ENCODE measurements at regions not wholly inside any gene's neighbourhood (a gene's known extent, or its start where the extent isn't known, plus 50 kb on each side); places are given as distances from the start of the nearest gene placed in this dataset.
"Not testable (repeated sequence)": the region's sequence is repeated elsewhere in the genome, so short reads cannot be mapped to it uniquely, and the experiment has no call there.

DNA sequence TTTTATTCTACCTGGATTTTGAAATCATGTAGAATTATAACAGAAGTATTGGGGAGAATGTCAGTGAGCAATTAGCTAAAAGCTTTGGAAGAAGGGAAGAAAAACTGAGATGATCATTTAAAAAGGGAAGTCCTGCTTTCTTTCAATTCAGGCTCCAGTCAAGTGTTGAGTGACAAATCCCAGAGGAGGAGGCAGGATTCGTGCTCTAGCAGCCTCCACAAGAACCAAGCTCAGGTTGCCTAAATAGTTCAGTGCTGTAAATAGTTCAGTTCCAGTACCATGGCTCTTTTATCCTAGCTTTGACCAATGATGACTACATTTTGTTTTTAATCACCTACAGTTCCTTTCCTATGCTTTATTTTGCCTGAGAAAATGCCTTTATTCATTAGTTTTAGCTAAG is 204.9 kb upstream of the NREP start:
- no peak overlapping the region for H3K4me3 ChIP-seq (ENCODE audit: low read length)
- ChIA-PET POLR2A (no interaction called here), CTCF (no interaction called here)
- no peak overlapping the region for H3K27ac ChIP-seq (ENCODE audit: low read depth in 1 of 2, low read length in 2 of 2)
- Mint-ChIP-seq H3K4me3 (no peak overlapping the region), H3K27me3 (no peaks in the 10 kb centered on the region), H3K36me3 (ENCODE audit: low read depth) (no peaks in the 10 kb centered on the region), H3K4me1 (ENCODE audit: low read depth) (no peaks in the 10 kb centered on the region), H3K9me3 (no peaks in the 10 kb centered on the region), H3K27ac (no peak overlapping the region)
- H3K36me3 ChIP-seq (ENCODE audit: insufficient read depth, low read length) = no peaks in the 10 kb centered on the region
- H3K9me3 ChIP-seq (ENCODE audit: control insufficient read depth in 1 of 2, insufficient read depth in 1 of 2, low read length in 2 of 2) = peaks cover 0 to 4% of the 10 kb centered on the region in 2 experiments
- H3K4me1 ChIP-seq (ENCODE audit: insufficient read depth, low read length) = no peaks in the 10 kb centered on the region
- H3K27me3 ChIP-seq (ENCODE audit: control insufficient read depth in 1 of 2, insufficient read depth in 2 of 2, low read length in 2 of 2) = no peaks in the 10 kb centered on the region
- TF ChIP-seq, protein P1, sequence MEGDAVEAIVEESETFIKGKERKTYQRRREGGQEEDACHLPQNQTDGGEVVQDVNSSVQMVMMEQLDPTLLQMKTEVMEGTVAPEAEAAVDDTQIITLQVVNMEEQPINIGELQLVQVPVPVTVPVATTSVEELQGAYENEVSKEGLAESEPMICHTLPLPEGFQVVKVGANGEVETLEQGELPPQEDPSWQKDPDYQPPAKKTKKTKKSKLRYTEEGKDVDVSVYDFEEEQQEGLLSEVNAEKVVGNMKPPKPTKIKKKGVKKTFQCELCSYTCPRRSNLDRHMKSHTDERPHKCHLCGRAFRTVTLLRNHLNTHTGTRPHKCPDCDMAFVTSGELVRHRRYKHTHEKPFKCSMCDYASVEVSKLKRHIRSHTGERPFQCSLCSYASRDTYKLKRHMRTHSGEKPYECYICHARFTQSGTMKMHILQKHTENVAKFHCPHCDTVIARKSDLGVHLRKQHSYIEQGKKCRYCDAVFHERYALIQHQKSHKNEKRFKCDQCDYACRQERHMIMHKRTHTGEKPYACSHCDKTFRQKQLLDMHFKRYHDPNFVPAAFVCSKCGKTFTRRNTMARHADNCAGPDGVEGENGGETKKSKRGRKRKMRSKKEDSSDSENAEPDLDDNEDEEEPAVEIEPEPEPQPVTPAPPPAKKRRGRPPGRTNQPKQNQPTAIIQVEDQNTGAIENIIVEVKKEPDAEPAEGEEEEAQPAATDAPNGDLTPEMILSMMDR (IDR thresholded peaks at IDR 0.05) = no peak
- ATAC-seq (ENCODE audit: poor library complexity) (no peak), DNase-seq (no peak)
- intact Hi-C loops (cut with DNase I, micrococcal nuclease) = no loop called here

DNA sequence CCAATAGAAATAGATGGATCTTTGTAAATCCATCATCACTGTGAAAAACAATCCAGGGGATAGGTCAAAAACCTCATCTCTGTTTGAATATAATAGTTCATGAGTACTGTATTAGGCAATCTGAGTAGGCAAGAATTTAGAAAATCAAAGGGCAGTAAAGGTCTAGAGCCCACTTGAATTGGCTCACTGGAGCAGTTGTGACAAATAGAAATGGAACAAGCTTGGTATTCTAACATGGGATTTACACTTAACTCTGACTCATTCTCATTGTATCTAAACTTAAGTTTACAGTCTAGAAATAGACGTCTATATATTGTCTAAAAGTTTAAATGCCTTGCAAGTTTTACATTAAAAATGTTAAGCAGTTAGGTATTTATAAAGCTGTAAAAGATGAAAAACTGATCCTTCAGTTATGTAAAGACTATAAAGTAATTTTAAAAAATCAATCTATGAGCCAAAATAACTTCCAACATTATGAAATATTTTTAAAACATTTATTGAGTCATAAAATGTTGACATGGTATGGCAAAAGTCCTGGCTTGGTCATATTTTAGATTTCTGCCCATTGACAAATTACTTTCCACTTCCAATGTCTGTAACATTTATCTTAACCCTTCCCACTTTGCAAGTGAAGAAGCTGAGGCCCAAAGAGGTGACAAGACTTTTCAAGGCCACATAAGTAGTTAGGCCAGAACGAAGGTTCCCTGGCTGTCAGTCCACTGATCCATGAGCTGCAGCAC is 203.7 kb upstream of the NREP start:
- peaks cover 0 to 4% of the 10 kb centered on the region in 2 experiments for H3K9me3 ChIP-seq (ENCODE audit: control insufficient read depth in 1 of 2, insufficient read depth in 1 of 2, low read length in 2 of 2)
- no peaks in the 10 kb centered on the region for H3K27me3 Mint-ChIP-seq
- DNase-seq (no peak), ATAC-seq (ENCODE audit: poor library complexity) (no peak)
- H3K27ac Mint-ChIP-seq = no peak overlapping the region
- POLR2A ChIA-PET = no interaction called here
- no peak overlapping the region for H3K4me3 ChIP-seq (ENCODE audit: low read length)
- no peaks in the 10 kb centered on the region for H3K4me1 Mint-ChIP-seq (ENCODE audit: low read depth)
- TF ChIP-seq, protein P1 (IDR thresholded peaks at IDR 0.05) = no peak
- H3K27ac ChIP-seq (ENCODE audit: low read depth in 1 of 2, low read length in 2 of 2) = no peak overlapping the region
- no peaks in the 10 kb centered on the region for H3K4me1 ChIP-seq (ENCODE audit: insufficient read depth, low read length)
- intact Hi-C loops (cut with DNase I, micrococcal nuclease) = no loop called here
- no peaks in the 10 kb centered on the region for H3K27me3 ChIP-seq (ENCODE audit: control insufficient read depth in 1 of 2, insufficient read depth in 2 of 2, low read length in 2 of 2)
- no peaks in the 10 kb centered on the region for H3K36me3 Mint-ChIP-seq (ENCODE audit: low read depth)
- no peaks in the 10 kb centered on the region for H3K9me3 Mint-ChIP-seq
- CTCF ChIA-PET = no interaction called here
- no peaks in the 10 kb centered on the region for H3K36me3 ChIP-seq (ENCODE audit: insufficient read depth, low read length)
- H3K4me3 Mint-ChIP-seq = no peak overlapping the region

DNA sequence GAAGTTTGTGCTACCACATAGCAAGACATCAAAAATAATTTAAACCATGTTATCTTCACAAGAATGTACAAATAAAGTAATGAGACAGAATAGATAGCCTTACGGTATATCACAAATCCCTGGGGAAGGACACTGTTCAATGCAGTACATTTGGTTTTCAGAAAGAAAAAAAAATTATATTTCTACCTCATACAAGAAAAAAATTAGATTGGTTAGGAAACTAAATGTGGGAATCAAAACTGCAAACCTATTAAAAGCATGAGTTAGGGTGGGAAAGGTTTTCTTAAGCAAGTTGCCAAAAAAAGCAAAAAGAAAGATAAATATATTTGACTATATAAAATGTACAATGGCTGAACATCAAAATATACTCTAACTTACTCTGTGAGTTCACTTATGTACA is 201.9 kb upstream of the NREP start:
- Mint-ChIP-seq H3K27me3 (peaks cover 2% of the 10 kb centered on the region), H3K4me1 (ENCODE audit: low read depth) (no peaks in the 10 kb centered on the region), H3K27ac (no peak overlapping the region), H3K36me3 (ENCODE audit: low read depth) (no peaks in the 10 kb centered on the region), H3K4me3 (no peak overlapping the region), H3K9me3 (no peaks in the 10 kb centered on the region)
- Histone ChIP-seq H3K27me3 (ENCODE audit: control insufficient read depth in 1 of 2, insufficient read depth in 2 of 2, low read length in 2 of 2) (peaks cover 0 to 3% of the 10 kb centered on the region in 2 experiments), H3K9me3 (ENCODE audit: control insufficient read depth in 1 of 2, insufficient read depth in 1 of 2, low read length in 2 of 2) (peaks cover 0 to 4% of the 10 kb centered on the region in 2 experiments), H3K27ac (ENCODE audit: low read depth in 1 of 2, low read length in 2 of 2) (no peak overlapping the region), H3K36me3 (ENCODE audit: insufficient read depth, low read length) (no peaks in the 10 kb centered on the region), H3K4me1 (ENCODE audit: insufficient read depth, low read length) (no peaks in the 10 kb centered on the region), H3K4me3 (ENCODE audit: low read length) (no peak overlapping the region)
- CTCF ChIA-PET = no interaction called here
- ATAC-seq (ENCODE audit: poor library complexity) = no peak
- TF ChIP-seq, protein P1 (IDR thresholded peaks at IDR 0.05) = no peak
- intact Hi-C loops (cut with DNase I, micrococcal nuclease) = no loop called here
- DNase-seq = no peak
- POLR2A ChIA-PET = no interaction called here

DNA sequence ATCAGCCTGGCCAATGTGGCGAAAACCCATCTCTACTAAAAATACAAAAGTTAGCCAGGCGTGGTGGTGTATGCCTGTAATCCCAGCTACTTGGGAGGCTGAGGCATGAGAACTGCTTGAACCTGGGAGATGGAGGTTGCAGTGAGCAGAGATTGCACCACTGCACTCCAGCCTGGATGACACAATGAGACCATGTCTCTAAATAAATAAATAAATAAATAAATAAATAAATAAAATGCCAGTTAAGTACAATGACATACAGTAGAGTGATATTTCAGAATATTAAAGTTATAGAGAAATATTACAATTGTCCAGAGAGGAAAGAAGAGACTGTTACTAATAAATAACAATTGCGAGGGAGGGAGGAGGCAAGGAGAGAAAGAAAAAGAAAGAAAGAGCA is 199.8 kb upstream of the NREP start:
- H3K36me3 Mint-ChIP-seq (ENCODE audit: low read depth); H3K27ac ChIP-seq (ENCODE audit: low read depth in 1 of 2, low read length in 2 of 2); ATAC-seq (ENCODE audit: poor library complexity); H3K27ac Mint-ChIP-seq; H3K4me3 ChIP-seq (ENCODE audit: low read length); intact Hi-C loops (cut with DNase I, micrococcal nuclease); H3K27me3 Mint-ChIP-seq; H3K27me3 ChIP-seq (ENCODE audit: control insufficient read depth in 1 of 2, insufficient read depth in 2 of 2, low read length in 2 of 2); CTCF ChIA-PET; DNase-seq; H3K4me3 Mint-ChIP-seq; H3K4me1 Mint-ChIP-seq (ENCODE audit: low read depth); POLR2A ChIA-PET; H3K4me1 ChIP-seq (ENCODE audit: insufficient read depth, low read length); H3K9me3 Mint-ChIP-seq; H3K9me3 ChIP-seq (ENCODE audit: control insufficient read depth in 1 of 2, insufficient read depth in 1 of 2, low read length in 2 of 2); H3K36me3 ChIP-seq (ENCODE audit: insufficient read depth, low read length): not testable (repeated sequence)

Measured in CD4-positive, alpha-beta T cell (primary cell).